ENCODE measurements at regions not wholly inside any gene's neighbourhood (a gene's known extent, or its start where the extent isn't known, plus 50 kb on each side); places are given as distances from the start of the nearest gene placed in this dataset.

DNA sequence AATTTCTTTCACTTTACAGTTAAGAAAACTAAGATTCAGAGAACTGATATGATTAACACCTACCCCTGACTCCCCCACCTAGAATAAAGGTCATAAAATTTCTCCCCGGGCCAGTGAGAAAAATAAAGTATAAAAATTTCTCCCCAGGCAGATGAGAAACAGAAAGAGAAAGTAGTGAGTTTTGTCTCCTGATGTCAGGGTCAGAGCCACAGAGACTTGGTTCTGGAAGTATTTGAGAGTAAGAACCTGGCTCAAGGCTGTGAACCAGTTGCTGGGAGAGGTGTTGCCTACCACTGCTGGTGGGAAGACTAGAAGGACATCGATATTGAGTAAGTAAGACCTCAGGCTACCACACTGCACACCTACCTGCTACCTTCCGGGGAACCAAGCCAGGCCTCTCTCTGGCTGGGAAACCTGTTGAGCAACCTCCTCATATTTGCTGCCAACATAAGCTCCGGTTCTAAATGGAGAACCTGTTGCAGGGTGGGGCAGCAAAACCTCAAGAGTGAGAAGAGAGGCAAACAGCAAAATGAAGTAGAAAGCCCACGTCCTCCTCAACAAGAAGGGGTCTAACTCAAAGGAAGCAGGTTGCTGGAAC lies 104.2 kb upstream of the PUDP start:
- Histone ChIP-seq H3K9me3 (ENCODE audit: control insufficient read depth, insufficient read depth, low read length) (0 out of 2 replicates have a peak, but pooled peaks cover 2% of the 10 kb centered on the region), H3K36me3 (ENCODE audit: insufficient read depth, low read length) (no peaks in the 10 kb centered on the region), H3K9ac (ENCODE audit: low read depth, low read length) (no peak overlapping the region), H3K4me1 (ENCODE audit: insufficient read depth, low read length) (peaks cover 5% of the 10 kb centered on the region; the same call in 1 of the 2 replicates)

DNA sequence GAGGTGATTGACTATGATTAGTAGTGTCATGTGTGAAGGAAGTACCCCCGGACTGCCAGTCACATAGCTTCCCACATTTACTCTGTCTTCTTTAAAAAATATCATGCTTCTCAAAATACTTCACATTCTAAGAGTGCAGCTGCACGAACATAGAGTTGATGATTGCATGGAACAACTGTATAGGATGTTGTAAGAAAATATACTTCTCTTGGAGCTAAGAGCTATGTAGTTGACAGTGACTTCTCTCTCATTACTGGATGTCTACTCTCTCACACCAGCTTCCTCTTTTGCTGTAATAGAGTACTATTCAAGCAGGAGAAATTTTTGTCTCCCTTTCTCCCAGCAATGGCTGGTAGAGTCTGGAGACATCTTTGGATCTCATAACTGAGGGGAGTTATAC lies 99.4 kb upstream of the PUDP start:
- peaks cover 5% of the 10 kb centered on the region; the same call in 1 of the 2 replicates for H3K4me1 ChIP-seq (ENCODE audit: insufficient read depth, low read length)
- H3K9ac ChIP-seq (ENCODE audit: low read depth, low read length): no peak overlapping the region
- no peaks in the 10 kb centered on the region for H3K9me3 ChIP-seq (ENCODE audit: control insufficient read depth, insufficient read depth, low read length)
- H3K36me3 ChIP-seq (ENCODE audit: insufficient read depth, low read length): no peaks in the 10 kb centered on the region

GRCh38 chrX:7244405-7244804 lies 96.5 kb upstream of the PUDP start:
- Histone ChIP-seq H3K4me1 (ENCODE audit: insufficient read depth, low read length) (no peaks in the 10 kb centered on the region), H3K9ac (ENCODE audit: low read depth, low read length) (no peak overlapping the region), H3K36me3 (ENCODE audit: insufficient read depth, low read length) (no peaks in the 10 kb centered on the region), H3K9me3 (ENCODE audit: control insufficient read depth, insufficient read depth, low read length) (no peaks in the 10 kb centered on the region)

DNA sequence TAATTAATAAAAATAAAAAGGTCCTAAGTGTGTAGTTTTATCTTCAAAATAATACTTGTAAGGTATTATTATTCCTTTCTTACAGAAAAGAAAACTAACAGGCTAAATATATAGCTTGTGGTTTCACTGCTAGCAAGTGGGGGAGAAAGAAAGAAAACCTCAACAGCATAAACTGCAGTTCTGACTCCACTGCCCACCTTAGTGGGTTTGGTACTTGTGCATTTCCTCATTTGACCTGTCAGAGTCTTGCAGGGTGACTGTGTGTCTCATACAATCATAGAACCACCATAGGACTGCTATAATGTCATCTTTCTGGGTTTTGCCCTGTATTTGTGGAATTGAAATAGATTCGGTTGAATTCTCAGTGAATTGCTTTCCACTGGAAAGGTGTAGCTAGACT lies 94.7 kb upstream of the PUDP start:
- Histone ChIP-seq H3K4me1 (ENCODE audit: insufficient read depth, low read length) (no peaks in the 10 kb centered on the region), H3K9ac (ENCODE audit: low read depth, low read length) (no peak overlapping the region), H3K36me3 (ENCODE audit: insufficient read depth, low read length) (no peaks in the 10 kb centered on the region), H3K9me3 (ENCODE audit: control insufficient read depth, insufficient read depth, low read length) (no peaks in the 10 kb centered on the region)

- no peak overlapping the region for H3K9ac ChIP-seq (ENCODE audit: low read depth, low read length)
- no peaks in the 10 kb centered on the region for H3K36me3 ChIP-seq (ENCODE audit: insufficient read depth, low read length)
- no peaks in the 10 kb centered on the region for H3K9me3 ChIP-seq (ENCODE audit: control insufficient read depth, insufficient read depth, low read length)
- no peaks in the 10 kb centered on the region; the same call in 1 of the 2 replicates for H3K4me1 ChIP-seq (ENCODE audit: insufficient read depth, low read length)
Observed at GRCh38 chrX:7240929-7241328, 93.0 kb upstream of the PUDP start.

- Histone ChIP-seq H3K36me3 (ENCODE audit: insufficient read depth, low read length) (no peaks in the 10 kb centered on the region), H3K9ac (ENCODE audit: low read depth, low read length) (no peak overlapping the region), H3K9me3 (ENCODE audit: control insufficient read depth, insufficient read depth, low read length) (no peaks in the 10 kb centered on the region), H3K4me1 (ENCODE audit: insufficient read depth, low read length) (peaks cover 8% of the 10 kb centered on the region; the same call in 1 of the 2 replicates)
Observed at GRCh38 chrX:7235071-7235470, 87.1 kb upstream of the PUDP start.

DNA sequence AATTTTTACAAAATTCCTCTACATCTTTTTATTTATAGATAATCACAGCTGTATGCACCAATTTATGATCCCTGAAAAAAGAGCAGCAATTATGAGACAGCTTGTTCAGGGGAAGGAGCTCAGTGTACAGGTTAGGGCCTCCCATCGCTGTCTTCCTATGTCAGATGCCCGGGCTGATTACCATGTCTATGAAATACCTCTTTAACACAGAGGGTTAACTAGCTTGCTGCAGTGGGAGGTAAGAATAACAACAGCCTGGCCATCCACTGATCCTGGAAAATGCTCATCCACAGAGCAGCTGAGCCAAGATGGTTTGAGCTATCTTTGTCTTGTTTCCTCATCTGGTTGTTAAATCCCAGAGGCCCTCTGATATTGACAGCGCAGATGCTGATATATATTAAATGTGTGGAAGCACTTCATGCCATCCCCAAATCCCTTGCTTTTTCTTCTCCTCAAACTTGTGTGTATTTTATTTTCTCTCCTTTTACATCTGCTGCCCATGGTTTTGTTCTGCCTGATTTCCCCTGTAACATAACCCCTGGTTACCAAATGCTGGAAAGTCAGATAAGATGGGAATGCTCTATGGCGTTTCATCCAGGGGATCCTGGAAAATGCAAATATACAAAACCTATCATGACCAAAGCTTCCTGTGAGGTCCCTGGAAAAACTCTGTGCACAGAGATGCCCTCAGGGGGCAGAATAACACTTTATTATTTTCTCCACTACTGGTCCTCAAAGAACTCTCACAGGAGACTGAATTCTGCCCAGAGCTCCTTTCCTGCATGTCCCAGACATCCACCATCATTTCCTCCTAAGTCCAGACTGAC lies 85.8 kb upstream of the PUDP start:
- Histone ChIP-seq H3K9me3 (ENCODE audit: control insufficient read depth, insufficient read depth, low read length) (no peaks in the 10 kb centered on the region), H3K9ac (ENCODE audit: low read depth, low read length) (no peak overlapping the region), H3K4me1 (ENCODE audit: insufficient read depth, low read length) (peaks cover 8% of the 10 kb centered on the region; the same call in 1 of the 2 replicates)

DNA sequence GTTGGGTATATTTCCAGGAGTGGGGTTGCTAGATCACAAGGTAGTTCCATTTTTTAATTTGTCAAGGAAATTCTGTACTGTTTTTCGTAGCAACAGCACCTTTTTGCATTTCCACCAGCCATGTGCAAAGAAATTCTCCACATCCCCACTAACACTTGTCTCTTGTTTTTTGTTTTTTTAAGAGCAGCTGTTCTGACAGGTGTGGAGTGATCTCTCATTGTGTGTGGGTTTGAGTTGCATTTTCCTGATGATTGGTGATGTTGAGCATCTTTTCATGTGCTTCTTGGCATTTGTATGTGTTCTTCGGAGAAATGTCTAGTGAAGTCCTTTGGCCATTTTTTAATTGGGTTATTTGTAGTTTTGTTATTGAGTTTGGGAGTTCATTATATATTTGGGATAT lies 80.3 kb upstream of the PUDP start:
- no peak overlapping the region for H3K9ac ChIP-seq (ENCODE audit: low read depth, low read length)
- H3K4me1 ChIP-seq (ENCODE audit: insufficient read depth, low read length): no peaks in the 10 kb centered on the region
- H3K36me3 ChIP-seq (ENCODE audit: insufficient read depth, low read length): no peaks in the 10 kb centered on the region
- H3K9me3 ChIP-seq (ENCODE audit: control insufficient read depth, insufficient read depth, low read length): no peaks in the 10 kb centered on the region

More for the DNA sequence above, 85.8 kb upstream of the PUDP start:
- no peaks in the 10 kb centered on the region for H3K36me3 ChIP-seq (ENCODE audit: insufficient read depth, low read length)

DNA sequence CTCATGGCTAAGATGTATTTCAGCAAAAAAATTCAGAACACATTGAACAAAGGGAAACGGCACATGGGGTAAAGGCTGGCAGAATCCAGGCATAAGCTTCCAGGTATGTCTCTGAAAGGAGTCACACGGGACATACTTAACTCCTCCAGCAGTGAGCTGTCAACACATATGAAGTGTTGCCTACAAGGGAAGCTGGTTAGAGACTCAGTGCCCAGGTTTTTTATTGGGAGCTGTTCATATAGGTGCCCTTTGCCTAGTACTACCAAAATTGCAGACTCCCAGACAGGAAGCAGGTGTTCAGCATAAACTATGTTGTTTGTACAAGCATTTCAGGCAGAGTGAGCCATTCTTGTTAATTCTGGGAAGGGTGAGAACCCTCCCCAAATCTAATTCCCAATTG lies 77.4 kb upstream of the PUDP start:
- Histone ChIP-seq H3K9me3 (ENCODE audit: control insufficient read depth, insufficient read depth, low read length) (no peaks in the 10 kb centered on the region), H3K4me1 (ENCODE audit: insufficient read depth, low read length) (no peaks in the 10 kb centered on the region), H3K9ac (ENCODE audit: low read depth, low read length) (no peak overlapping the region), H3K36me3 (ENCODE audit: insufficient read depth, low read length) (no peaks in the 10 kb centered on the region)

- Histone ChIP-seq H3K36me3 (ENCODE audit: insufficient read depth, low read length) (no peaks in the 10 kb centered on the region), H3K4me1 (ENCODE audit: insufficient read depth, low read length) (peaks cover 13% of the 10 kb centered on the region)
Observed at GRCh38 chrX:7223271-7223670, 75.3 kb upstream of the PUDP start.

GRCh38 chrX:7220121-7220520 lies 72.2 kb upstream of the PUDP start:
- H3K4me1 ChIP-seq (ENCODE audit: insufficient read depth, low read length): peaks cover 13% of the 10 kb centered on the region
- H3K36me3 ChIP-seq (ENCODE audit: insufficient read depth, low read length): no peaks in the 10 kb centered on the region
- no peak overlapping the region for H3K9ac ChIP-seq (ENCODE audit: low read depth, low read length)
- H3K9me3 ChIP-seq (ENCODE audit: control insufficient read depth, insufficient read depth, low read length): no peaks in the 10 kb centered on the region

More at GRCh38 chrX:7223271-7223670, 75.3 kb upstream of the PUDP start:
- H3K9ac ChIP-seq (ENCODE audit: low read depth, low read length): no peak overlapping the region
- H3K9me3 ChIP-seq (ENCODE audit: control insufficient read depth, insufficient read depth, low read length): no peaks in the 10 kb centered on the region

- H3K4me1 ChIP-seq (ENCODE audit: insufficient read depth, low read length): peaks cover 13% of the 10 kb centered on the region
- H3K9ac ChIP-seq (ENCODE audit: low read depth, low read length): no peak overlapping the region
- H3K9me3 ChIP-seq (ENCODE audit: control insufficient read depth, insufficient read depth, low read length): no peaks in the 10 kb centered on the region
- H3K36me3 ChIP-seq (ENCODE audit: insufficient read depth, low read length): no peaks in the 10 kb centered on the region
Observed at GRCh38 chrX:7219153-7219705, 71.3 kb upstream of the PUDP start.

GRCh38 chrX:7218321-7219152 lies 70.6 kb upstream of the PUDP start:
- Histone ChIP-seq H3K9me3 (ENCODE audit: control insufficient read depth, insufficient read depth, low read length) (no peaks in the 10 kb centered on the region), H3K9ac (ENCODE audit: low read depth, low read length) (no peak overlapping the region), H3K4me1 (ENCODE audit: insufficient read depth, low read length) (peaks cover 13% of the 10 kb centered on the region), H3K36me3 (ENCODE audit: insufficient read depth, low read length) (no peaks in the 10 kb centered on the region)

DNA sequence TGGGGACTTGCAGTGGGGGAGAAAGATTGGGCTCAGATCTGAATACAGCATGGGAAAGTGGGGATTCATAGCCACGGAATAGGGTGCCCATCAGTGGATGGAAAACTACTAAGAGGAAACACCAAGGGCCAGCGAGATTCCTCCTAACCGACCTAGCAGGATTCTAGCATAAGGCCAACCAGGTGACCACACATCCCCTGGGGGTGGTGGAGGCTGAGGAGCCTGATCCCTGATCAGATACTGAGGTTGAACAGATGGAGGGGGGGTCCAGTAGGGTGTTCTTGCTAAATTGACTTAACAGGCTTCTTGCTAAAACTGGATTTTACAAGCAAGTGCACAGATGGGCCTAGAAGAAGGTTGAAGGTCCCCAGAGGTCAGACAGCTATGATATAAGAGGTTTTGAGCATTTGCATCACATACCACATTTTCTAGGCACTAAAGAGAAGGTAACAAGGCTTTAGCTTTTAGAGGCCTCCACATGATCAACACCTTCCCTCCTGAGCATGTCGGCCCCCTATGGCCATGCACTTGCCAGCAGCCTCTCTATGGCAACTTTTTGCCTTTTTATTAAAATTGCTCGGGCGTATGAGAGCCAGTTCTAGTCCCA lies 69.1 kb upstream of the PUDP start:
- no peaks in the 10 kb centered on the region for H3K36me3 ChIP-seq (ENCODE audit: insufficient read depth, low read length)
- peaks cover 13% of the 10 kb centered on the region for H3K4me1 ChIP-seq (ENCODE audit: insufficient read depth, low read length)
- H3K9ac ChIP-seq (ENCODE audit: low read depth, low read length): no peak overlapping the region
- no peaks in the 10 kb centered on the region for H3K9me3 ChIP-seq (ENCODE audit: control insufficient read depth, insufficient read depth, low read length)
